ENCODE measurements at regions not wholly inside any gene's neighbourhood (a gene's known extent, or its start where the extent isn't known, plus 50 kb on each side); places are given as distances from the start of the nearest gene placed in this dataset.

GRCh38 chr5:8767746-8768145 lies 778.1 kb downstream of the SEMA5A start:
- Mint-ChIP-seq H3K27me3 (ENCODE audit: low read depth) (peaks cover 31% of the 10 kb centered on the region), H3K36me3 (no peaks in the 10 kb centered on the region), H3K4me1 (peaks cover 24% of the 10 kb centered on the region), H3K9me3 (no peaks in the 10 kb centered on the region), H3K4me3 (no peak overlapping the region), H3K27ac (no peak overlapping the region)
- TF ChIP-seq, protein P1, sequence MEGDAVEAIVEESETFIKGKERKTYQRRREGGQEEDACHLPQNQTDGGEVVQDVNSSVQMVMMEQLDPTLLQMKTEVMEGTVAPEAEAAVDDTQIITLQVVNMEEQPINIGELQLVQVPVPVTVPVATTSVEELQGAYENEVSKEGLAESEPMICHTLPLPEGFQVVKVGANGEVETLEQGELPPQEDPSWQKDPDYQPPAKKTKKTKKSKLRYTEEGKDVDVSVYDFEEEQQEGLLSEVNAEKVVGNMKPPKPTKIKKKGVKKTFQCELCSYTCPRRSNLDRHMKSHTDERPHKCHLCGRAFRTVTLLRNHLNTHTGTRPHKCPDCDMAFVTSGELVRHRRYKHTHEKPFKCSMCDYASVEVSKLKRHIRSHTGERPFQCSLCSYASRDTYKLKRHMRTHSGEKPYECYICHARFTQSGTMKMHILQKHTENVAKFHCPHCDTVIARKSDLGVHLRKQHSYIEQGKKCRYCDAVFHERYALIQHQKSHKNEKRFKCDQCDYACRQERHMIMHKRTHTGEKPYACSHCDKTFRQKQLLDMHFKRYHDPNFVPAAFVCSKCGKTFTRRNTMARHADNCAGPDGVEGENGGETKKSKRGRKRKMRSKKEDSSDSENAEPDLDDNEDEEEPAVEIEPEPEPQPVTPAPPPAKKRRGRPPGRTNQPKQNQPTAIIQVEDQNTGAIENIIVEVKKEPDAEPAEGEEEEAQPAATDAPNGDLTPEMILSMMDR (IDR thresholded peaks at IDR 0.05; ENCODE audit: unreplicated experiment) = no peak
- no peak for DNase-seq (ENCODE audit: low spot score in 2 of 2, unreplicated experiment in 2 of 2)

DNA sequence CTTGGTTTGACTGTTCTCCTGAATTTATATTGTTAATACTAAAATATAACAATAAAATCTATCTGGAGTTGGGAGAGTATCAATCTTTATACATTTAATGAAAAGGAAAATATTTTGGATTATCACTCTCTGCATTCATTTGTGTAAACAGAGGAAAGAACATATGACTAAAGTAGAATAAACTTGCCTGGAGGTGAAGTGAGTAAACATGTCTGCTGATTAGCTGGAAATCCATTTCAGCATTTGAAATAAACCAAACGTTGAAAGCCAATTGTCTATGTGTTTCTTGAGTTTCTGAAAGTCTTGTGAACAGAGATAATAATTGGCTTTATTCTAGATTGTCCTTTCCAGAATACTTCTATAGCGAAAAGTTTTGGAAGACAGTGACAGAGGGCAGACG lies 776.2 kb downstream of the SEMA5A start:
- Mint-ChIP-seq H3K4me1 (peaks cover 24% of the 10 kb centered on the region), H3K36me3 (no peaks in the 10 kb centered on the region), H3K27me3 (ENCODE audit: low read depth) (peaks cover 37% of the 10 kb centered on the region), H3K27ac (no peak overlapping the region), H3K9me3 (no peaks in the 10 kb centered on the region), H3K4me3 (no peak overlapping the region)
- TF ChIP-seq, protein P1 (IDR thresholded peaks at IDR 0.05; ENCODE audit: unreplicated experiment) = no peak
- no peak for DNase-seq (ENCODE audit: low spot score in 2 of 2, unreplicated experiment in 2 of 2)

GRCh38 chr5:8770431-8770830 lies 775.4 kb downstream of the SEMA5A start:
- H3K27ac Mint-ChIP-seq = no peak overlapping the region
- no peaks in the 10 kb centered on the region for H3K36me3 Mint-ChIP-seq
- no peaks in the 10 kb centered on the region for H3K9me3 Mint-ChIP-seq
- TF ChIP-seq, protein P1 (IDR thresholded peaks at IDR 0.05; ENCODE audit: unreplicated experiment) = no peak
- H3K4me3 Mint-ChIP-seq = no peak overlapping the region
- no peak for DNase-seq (ENCODE audit: low spot score in 2 of 2, unreplicated experiment in 2 of 2)
- peaks cover 37% of the 10 kb centered on the region for H3K27me3 Mint-ChIP-seq (ENCODE audit: low read depth)
- peaks cover 21% of the 10 kb centered on the region for H3K4me1 Mint-ChIP-seq

GRCh38 chr5:8773046-8773615 lies 772.7 kb downstream of the SEMA5A start:
- peaks cover 48% of the 10 kb centered on the region for H3K27me3 Mint-ChIP-seq (ENCODE audit: low read depth)
- H3K27ac Mint-ChIP-seq = no peak overlapping the region
- no peak for DNase-seq (ENCODE audit: low spot score in 2 of 2, unreplicated experiment in 2 of 2)
- TF ChIP-seq, protein P1 (IDR thresholded peaks at IDR 0.05; ENCODE audit: unreplicated experiment) = no peak
- H3K9me3 Mint-ChIP-seq = no peaks in the 10 kb centered on the region
- no peak overlapping the region for H3K4me3 Mint-ChIP-seq
- H3K4me1 Mint-ChIP-seq = peaks cover 1% of the 10 kb centered on the region
- no peaks in the 10 kb centered on the region for H3K36me3 Mint-ChIP-seq

GRCh38 chr5:8784692-8785091 lies 761.2 kb downstream of the SEMA5A start:
- Mint-ChIP-seq H3K27ac (no peak overlapping the region), H3K36me3 (no peaks in the 10 kb centered on the region), H3K27me3 (ENCODE audit: low read depth) (peaks cover 11% of the 10 kb centered on the region)

More at GRCh38 chr5:8784692-8785091, 761.2 kb downstream of the SEMA5A start:
- DNase-seq (ENCODE audit: low spot score in 2 of 2, unreplicated experiment in 2 of 2) = no peak
- TF ChIP-seq, protein P1 (IDR thresholded peaks at IDR 0.05; ENCODE audit: unreplicated experiment) = no peak
- H3K4me1 Mint-ChIP-seq = peaks cover 4% of the 10 kb centered on the region
- no peak overlapping the region for H3K4me3 Mint-ChIP-seq
- H3K9me3 Mint-ChIP-seq = peaks cover 6% of the 10 kb centered on the region
